RWPE2 (cell line): ENCODE measurements at regions not wholly inside any gene's neighbourhood (a gene's known extent, or its start where the extent isn't known, plus 50 kb on each side); places are given as distances from the start of the nearest gene placed in this dataset.
"Not testable (repeated sequence)": the region's sequence is repeated elsewhere in the genome, so short reads cannot be mapped to it uniquely, and the experiment has no call there.

Source experiments
- ATAC-seq: fragments of 200-7000 bp; cut with Tn5 transposase; 3 replicates; pipeline ENCODE4 v1.9.1; 2021; ENCODE audit warnings: low read depth
- DNase-seq: peaks from one replicate; pipeline ENCODE4 v3.0.0-alpha.2; 2020; ENCODE audit warnings: low spot score
- H3K27ac ChIP-seq: fragments of 450-650 bp; 2 replicates; pipeline ENCODE4 v1.5.1; 2017; ENCODE audit warnings: mild to moderate bottlenecking; ENCODE audit not compliant: poor library complexity, severe bottlenecking
- H3K27me3 ChIP-seq: fragments of 250-450 bp; sonication (Bioruptor Pico); 2 replicates; pipeline ENCODE4 v1.5.1; 2021; ENCODE audit warnings: mild to moderate bottlenecking, moderate library complexity; ENCODE audit not compliant: insufficient read depth, poor library complexity, severe bottlenecking
- H3K36me3 ChIP-seq: fragments of 250-450 bp; sonication (Bioruptor Pico); 2 replicates; pipeline ENCODE4 v1.5.1; 2020; ENCODE audit warnings: low read depth, mild to moderate bottlenecking, moderate library complexity
- H3K4me1 ChIP-seq: fragments of 250-450 bp; sonication (Bioruptor Pico); 2 replicates; pipeline ENCODE4 v1.5.1; 2021; ENCODE audit warnings: mild to moderate bottlenecking, moderate library complexity; ENCODE audit not compliant: insufficient read depth, poor library complexity, severe bottlenecking
- H3K4me3 ChIP-seq: fragments of 250-450 bp; sonication (Bioruptor Pico); 2 replicates; pipeline ENCODE4 v1.5.1; 2021; ENCODE audit warnings: mild to moderate bottlenecking, moderate library complexity; ENCODE audit not compliant: severe bottlenecking
- H3K9me3 ChIP-seq: fragments of 250-450 bp; sonication (Bioruptor Pico); 2 replicates; pipeline ENCODE4 v1.5.1; 2021; ENCODE audit warnings: mild to moderate bottlenecking, moderate library complexity; ENCODE audit not compliant: severe bottlenecking
- CTCF ChIP-seq: fragments of 450-650 bp; IDR thresholded peaks from one replicate; pipeline ENCODE4 v1.5.1; 2017; ENCODE audit warnings: mild to moderate bottlenecking, moderate library complexity; ENCODE audit not compliant: poor library complexity, severe bottlenecking

- no peak for ATAC-seq
- Histone ChIP-seq H3K27me3 (no peaks in the 10 kb centered on the region), H3K4me3 (no peak overlapping the region), H3K27ac (no peak overlapping the region), H3K36me3 (no peaks in the 10 kb centered on the region), H3K9me3 (no peaks in the 10 kb centered on the region), H3K4me1 (no peaks in the 10 kb centered on the region)
- no peak for DNase-seq
- TF ChIP-seq CTCF, result no peak
Observed at GRCh38 chr2:17223211-17223610, 295.0 kb downstream of the RAD51AP2 start.

GRCh38 chr2:17208511-17208910, 309.7 kb downstream of the RAD51AP2 start:
- H3K27me3 ChIP-seq, result no peaks in the 10 kb centered on the region
- H3K9me3 ChIP-seq, result no peaks in the 10 kb centered on the region
- no peak; the same call in 2 of the 3 replicates for ATAC-seq
- H3K4me3 ChIP-seq, result no peak overlapping the region
- H3K27ac ChIP-seq, result no peak overlapping the region
- TF ChIP-seq CTCF, result no peak
- H3K36me3 ChIP-seq, result no peaks in the 10 kb centered on the region
- DNase-seq, result no peak
- no peaks in the 10 kb centered on the region for H3K4me1 ChIP-seq

- ATAC-seq, result no peak
- Histone ChIP-seq H3K27ac (no peak overlapping the region), H3K4me1 (no peaks in the 10 kb centered on the region), H3K4me3 (no peak overlapping the region), H3K9me3 (no peaks in the 10 kb centered on the region), H3K27me3 (no peaks in the 10 kb centered on the region), H3K36me3 (no peaks in the 10 kb centered on the region)
- DNase-seq, result no peak
- no peak for TF ChIP-seq CTCF
Observed at GRCh38 chr2:17206771-17207170, 311.5 kb downstream of the RAD51AP2 start.

- not testable (repeated sequence) for H3K9me3 ChIP-seq, H3K27me3 ChIP-seq, H3K27ac ChIP-seq, ATAC-seq, DNase-seq, H3K4me3 ChIP-seq, H3K36me3 ChIP-seq, H3K4me1 ChIP-seq
Observed at GRCh38 chr2:17204214-17204613, 314.0 kb downstream of the RAD51AP2 start.

- H3K4me3 ChIP-seq, H3K27me3 ChIP-seq, H3K4me1 ChIP-seq, DNase-seq, H3K27ac ChIP-seq, H3K36me3 ChIP-seq, ATAC-seq, H3K9me3 ChIP-seq: not testable (repeated sequence)
Observed at GRCh38 chr2:17202628-17203027, 315.6 kb downstream of the RAD51AP2 start.

GRCh38 chr2:17199741-17200140, 318.5 kb downstream of the RAD51AP2 start:
- no peak for TF ChIP-seq CTCF
- Histone ChIP-seq H3K27me3 (peaks cover 3% of the 10 kb centered on the region), H3K36me3 (no peaks in the 10 kb centered on the region), H3K4me1 (no peaks in the 10 kb centered on the region), H3K9me3 (no peaks in the 10 kb centered on the region), H3K27ac (no peak overlapping the region), H3K4me3 (no peak overlapping the region)
- no peak for ATAC-seq
- no peak for DNase-seq
